ENCODE measurements at regions not wholly inside any gene's neighbourhood (a gene's known extent, or its start where the extent isn't known, plus 50 kb on each side); places are given as distances from the start of the nearest gene placed in this dataset.

DNA sequence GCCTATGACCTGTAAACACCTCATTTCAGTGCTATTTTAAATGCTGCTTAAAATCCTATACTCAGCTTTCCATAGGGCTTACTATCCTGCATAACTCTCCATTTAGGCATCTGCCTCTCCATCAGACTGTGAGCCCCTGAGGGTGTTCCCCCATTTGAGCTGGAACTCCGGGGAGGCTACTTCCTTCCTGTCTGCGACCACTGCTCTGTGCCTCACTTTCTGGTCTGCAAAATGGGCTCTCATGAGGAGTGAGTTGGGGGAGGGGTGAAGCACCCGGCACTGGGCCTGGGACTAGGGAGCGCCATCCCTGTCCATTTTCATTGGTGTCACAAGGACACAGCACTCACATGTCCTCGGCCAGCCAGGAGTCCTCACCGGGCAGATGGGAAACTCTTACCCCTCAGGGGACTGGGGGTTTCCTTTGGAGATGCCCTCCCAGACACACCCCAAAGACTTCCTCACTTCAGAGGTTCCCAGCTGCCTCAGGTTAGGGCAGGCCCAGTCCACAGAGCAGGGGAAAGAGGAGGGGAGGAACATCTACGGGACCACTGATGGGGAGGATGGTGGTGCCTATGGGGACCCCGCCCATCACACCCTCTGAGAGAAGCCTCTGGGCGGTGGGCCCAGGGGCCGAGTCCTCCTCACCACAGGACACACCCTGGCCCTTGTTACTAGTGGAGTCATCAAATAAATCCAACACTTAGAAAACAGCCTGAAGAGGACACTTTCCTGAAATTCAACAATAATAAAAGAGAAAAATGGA lies 134.9 kb downstream of the MATN1 start:
- WGBS (ENCODE audit: insufficient coverage, insufficient replicate concordance, low lambda C conversion rate, missing lambda C conversion rate): 9% methylated on average over 10 of the region's 10 CpGs
- no peaks in the 10 kb centered on the region; a peak in 1 of 4 replicates for H3K27me3 ChIP-seq (replicated peaks in 1 of 2; ENCODE audit: control insufficient read depth in 2 of 2, insufficient read depth in 2 of 2, low read length in 1 of 2)
- H3K9ac ChIP-seq (ENCODE audit: control insufficient read depth, insufficient read depth, low read length): no peak overlapping the region
- no peak overlapping the region for H3K4me2 ChIP-seq (ENCODE audit: control insufficient read depth, insufficient read depth)
- ChIA-PET POLR2A (no interaction called here), SMC1A (ENCODE audit: uncharacterized antibody, unreplicated experiment) (no interaction called here), RAD21 (ENCODE audit: unreplicated experiment) (no interaction called here), CTCF (no interaction called here)
- ATAC-seq (no peak), DNase-seq (ENCODE audit: low read depth, low spot score) (no peak), FAIRE-seq (no peak)
- in situ Hi-C loops (cut with MboI) (no loop called here), intact Hi-C loops (cut with micrococcal nuclease; ENCODE audit: unreplicated experiment) (no loop called here)
- no peak overlapping the region for H3K27ac ChIP-seq (ENCODE audit: control insufficient read depth, insufficient read depth)
- no TSS peak for BruUV-seq (replicated peaks)
- no peaks in the 10 kb centered on the region for H3K79me2 ChIP-seq (ENCODE audit: control insufficient read depth, insufficient read depth, low read length)
- TF ChIP-seq SREBF1 (IDR thresholded peaks at IDR 0.05; ENCODE audit: low read length) (no peak), BMI1 (IDR thresholded peaks at IDR 0.05; ENCODE audit: borderline replicate concordance) (no peak), NR2C1 (IDR thresholded peaks at IDR 0.05) (no peak), CHD1 (IDR thresholded peaks at IDR 0.05; ENCODE audit: low read depth, low read length) (no peak), YY1 (IDR thresholded peaks at IDR 0.05; ENCODE audit: low read depth, low read length) (no peak), SMARCA5 (IDR thresholded peaks at IDR 0.05) (no peak), ZBTB33 (IDR thresholded peaks at IDR 0.05) (no peak), IRF4 (IDR thresholded peaks at IDR 0.05; ENCODE audit: low read depth, low read length) (no peak), SREBF2 (IDR thresholded peaks at IDR 0.05; ENCODE audit: low read length) (no peak)
- TF ChIP-seq, protein P1, sequence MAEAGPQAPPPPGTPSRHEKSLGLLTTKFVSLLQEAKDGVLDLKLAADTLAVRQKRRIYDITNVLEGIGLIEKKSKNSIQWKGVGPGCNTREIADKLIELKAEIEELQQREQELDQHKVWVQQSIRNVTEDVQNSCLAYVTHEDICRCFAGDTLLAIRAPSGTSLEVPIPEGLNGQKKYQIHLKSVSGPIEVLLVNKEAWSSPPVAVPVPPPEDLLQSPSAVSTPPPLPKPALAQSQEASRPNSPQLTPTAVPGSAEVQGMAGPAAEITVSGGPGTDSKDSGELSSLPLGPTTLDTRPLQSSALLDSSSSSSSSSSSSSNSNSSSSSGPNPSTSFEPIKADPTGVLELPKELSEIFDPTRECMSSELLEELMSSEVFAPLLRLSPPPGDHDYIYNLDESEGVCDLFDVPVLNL (IDR thresholded peaks at IDR 0.05; ENCODE audit: low read depth, low read length): no peak
- no peaks in the 10 kb centered on the region for H3K36me3 ChIP-seq (ENCODE audit: control insufficient read depth in 2 of 2, insufficient read depth in 2 of 2, low read length in 1 of 2)
- H3K9me3 ChIP-seq (replicated peaks; ENCODE audit: control insufficient read depth, insufficient read depth, low read length): no peaks in the 10 kb centered on the region
- H3K4me1 ChIP-seq (ENCODE audit: control insufficient read depth, insufficient read depth, low read length): no peaks in the 10 kb centered on the region
- H2AFZ ChIP-seq (ENCODE audit: control insufficient read depth, low read depth, low read length): no peak overlapping the region
- H3K4me3 ChIP-seq: no peak overlapping the region
- H4K20me1 ChIP-seq (ENCODE audit: control insufficient read depth, insufficient read depth): no peaks in the 10 kb centered on the region
